Testis (tissue), 2 donors: ENCODE measurements at regions not wholly inside any gene's neighbourhood (a gene's known extent, or its start where the extent isn't known, plus 50 kb on each side); places are given as distances from the start of the nearest gene placed in this dataset.

Experiments used
- DNase-seq: peaks from one replicate; pipeline ENCODE4 v3.0.0-alpha.2; 2019
- H3K27ac ChIP-seq, 2 donors: fragments of 200-600 bp; sonication (generic); one replicate each; pipeline ENCODE4 v1.5.1; 2019
- H3K27me3 ChIP-seq: fragments of 200-600 bp; sonication (generic); one replicate; pipeline ENCODE4 v1.5.1; 2019
- H3K36me3 ChIP-seq: fragments of 200-600 bp; sonication (generic); one replicate; pipeline ENCODE4 v1.5.1; 2017; ENCODE audit warnings: low read depth; ENCODE audit errors: missing control alignments
- H3K4me1 ChIP-seq: fragments of 200-600 bp; sonication (generic); one replicate; pipeline ENCODE4 v1.5.1; 2019
- H3K4me3 ChIP-seq, 2 donors: fragments of 200-600 bp; sonication (generic); one replicate each; pipeline ENCODE4 v1.5.1; 2017 to 2019
- H3K9me3 ChIP-seq: fragments of 200-600 bp; sonication (generic); one replicate; pipeline ENCODE4 v1.5.1; 2017
- POLR2A ChIP-seq: fragments of 450-650 bp; IDR thresholded peaks from one replicate; pipeline ENCODE4 v1.6.1; 2017; ENCODE audit warnings: antibody characterized with exemption, mild to moderate bottlenecking, moderate library complexity
- WGBS, 2 donors: methylation state at CpG; one replicate each; pipeline ENCODE4 v1.1.5; 2018; 5-methylcytosine and 5-hydroxymethylcytosine counted together
- intact Hi-C: fragments of 100-400 bp; cut with DNase I; formaldehyde crosslinking; loops from one replicate; pipeline ENCODE4 v1.15.1; 2023; ENCODE audit warnings: low total_unique reads
- TF ChIP-seq, protein P1 (sequence below), 3 experiments: fragments of 450-650 bp in 2 of 3; fragments of 200-600 bp in 1 of 3; sonication (generic) in 1 of 3; IDR thresholded peaks; one replicate each; pipeline ENCODE4 v1.5.1; 2016 to 2019; ENCODE audit warnings: antibody characterized with exemption in 3 of 3, mild to moderate bottlenecking in 2 of 3, moderate library complexity in 1 of 3

DNA sequence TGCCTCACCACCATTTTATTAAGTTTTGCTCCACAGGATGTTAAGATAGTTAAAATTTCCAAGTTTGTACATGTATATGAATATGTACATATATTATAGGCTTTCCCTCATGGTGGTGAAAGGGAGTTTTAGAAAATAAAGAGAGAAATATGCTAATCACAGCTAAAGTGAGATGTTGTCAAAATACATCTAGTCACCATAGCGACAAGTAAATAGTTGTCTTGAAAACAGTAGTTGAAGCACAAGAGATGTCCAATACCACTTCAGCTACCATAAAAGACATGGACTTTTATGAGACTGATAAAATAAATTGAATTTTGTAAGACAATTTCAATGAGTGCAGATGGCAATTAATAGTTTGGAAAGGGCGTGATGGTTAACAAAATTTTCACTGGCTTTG, 1600.0 kb downstream of the BRINP3 start:
- TF ChIP-seq, protein P1, sequence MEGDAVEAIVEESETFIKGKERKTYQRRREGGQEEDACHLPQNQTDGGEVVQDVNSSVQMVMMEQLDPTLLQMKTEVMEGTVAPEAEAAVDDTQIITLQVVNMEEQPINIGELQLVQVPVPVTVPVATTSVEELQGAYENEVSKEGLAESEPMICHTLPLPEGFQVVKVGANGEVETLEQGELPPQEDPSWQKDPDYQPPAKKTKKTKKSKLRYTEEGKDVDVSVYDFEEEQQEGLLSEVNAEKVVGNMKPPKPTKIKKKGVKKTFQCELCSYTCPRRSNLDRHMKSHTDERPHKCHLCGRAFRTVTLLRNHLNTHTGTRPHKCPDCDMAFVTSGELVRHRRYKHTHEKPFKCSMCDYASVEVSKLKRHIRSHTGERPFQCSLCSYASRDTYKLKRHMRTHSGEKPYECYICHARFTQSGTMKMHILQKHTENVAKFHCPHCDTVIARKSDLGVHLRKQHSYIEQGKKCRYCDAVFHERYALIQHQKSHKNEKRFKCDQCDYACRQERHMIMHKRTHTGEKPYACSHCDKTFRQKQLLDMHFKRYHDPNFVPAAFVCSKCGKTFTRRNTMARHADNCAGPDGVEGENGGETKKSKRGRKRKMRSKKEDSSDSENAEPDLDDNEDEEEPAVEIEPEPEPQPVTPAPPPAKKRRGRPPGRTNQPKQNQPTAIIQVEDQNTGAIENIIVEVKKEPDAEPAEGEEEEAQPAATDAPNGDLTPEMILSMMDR (IDR thresholded peaks at IDR 0.05): no peak
- TF ChIP-seq POLR2A: no peak
- Histone ChIP-seq H3K27me3 (no peaks in the 10 kb centered on the region), H3K36me3 (no peaks in the 10 kb centered on the region), H3K27ac (no peak overlapping the region), H3K9me3 (no peaks in the 10 kb centered on the region), H3K4me3 (no peak overlapping the region), H3K4me1 (no peaks in the 10 kb centered on the region)
- DNase-seq: no peak
- intact Hi-C loops: no loop called here
- 86 to 94% methylated on average over 2 of the region's 2 CpGs for WGBS, 2 donors

DNA sequence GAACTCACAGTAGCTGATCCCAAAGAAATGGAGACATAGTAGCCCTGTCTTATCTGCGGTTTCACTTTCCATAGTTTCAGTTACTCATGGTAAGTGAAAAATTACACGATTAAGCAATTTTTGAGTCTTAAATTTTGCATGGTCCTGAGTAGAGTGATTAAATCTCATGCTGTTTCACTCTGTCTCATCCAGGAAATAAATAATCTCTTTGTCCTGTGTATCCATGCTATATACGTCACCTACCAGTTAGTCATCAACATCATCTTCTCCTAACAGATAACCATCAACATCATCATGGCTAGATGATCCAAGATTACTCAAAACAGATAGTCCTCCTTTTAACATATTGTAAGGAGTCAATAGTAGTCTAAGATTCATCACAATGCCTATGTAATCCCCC, 1589.3 kb downstream of the BRINP3 start:
- TF ChIP-seq, protein P1 (IDR thresholded peaks at IDR 0.05): no peak
- no peak for TF ChIP-seq POLR2A
- no peaks in the 10 kb centered on the region for H3K4me1 ChIP-seq
- no peak for DNase-seq
- 38 to 49% methylated on average over 3 of the region's 3 CpGs for WGBS, 2 donors
- intact Hi-C loops: no loop called here
- no peaks in the 10 kb centered on the region for H3K9me3 ChIP-seq
- no peak overlapping the region for H3K27ac ChIP-seq
- H3K36me3 ChIP-seq: no peaks in the 10 kb centered on the region
- H3K4me3 ChIP-seq: no peak overlapping the region
- no peaks in the 10 kb centered on the region for H3K27me3 ChIP-seq

DNA sequence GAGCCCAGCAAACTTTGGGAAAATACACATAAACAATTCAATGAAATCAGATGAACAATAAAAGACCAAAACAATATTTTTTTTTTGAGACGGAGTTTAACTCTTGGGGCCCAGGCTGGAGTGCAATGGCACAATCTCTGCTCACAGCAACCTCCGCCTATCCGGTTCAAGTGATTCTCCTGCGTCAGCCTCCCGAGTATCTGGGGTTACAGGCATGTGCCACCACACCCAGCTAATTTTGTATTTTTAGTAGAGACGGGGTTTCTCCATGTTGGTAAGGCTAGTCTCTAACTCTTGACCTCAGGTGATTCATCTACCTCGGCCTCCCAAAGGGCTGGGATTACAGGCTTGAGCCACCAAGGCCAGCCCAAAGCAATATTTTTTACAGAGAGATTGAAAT, 1588.5 kb downstream of the BRINP3 start:
- no peak for DNase-seq
- H3K36me3 ChIP-seq: no peaks in the 10 kb centered on the region
- intact Hi-C loops: no loop called here
- H3K9me3 ChIP-seq: no peaks in the 10 kb centered on the region
- no peak overlapping the region for H3K27ac ChIP-seq
- no peaks in the 10 kb centered on the region for H3K27me3 ChIP-seq
- H3K4me1 ChIP-seq: no peaks in the 10 kb centered on the region
- TF ChIP-seq, protein P1 (IDR thresholded peaks at IDR 0.05): no peak
- TF ChIP-seq POLR2A: no peak
- no peak overlapping the region for H3K4me3 ChIP-seq
- 87 to 89% methylated on average over 7 of the region's 7 CpGs for WGBS, 2 donors

DNA sequence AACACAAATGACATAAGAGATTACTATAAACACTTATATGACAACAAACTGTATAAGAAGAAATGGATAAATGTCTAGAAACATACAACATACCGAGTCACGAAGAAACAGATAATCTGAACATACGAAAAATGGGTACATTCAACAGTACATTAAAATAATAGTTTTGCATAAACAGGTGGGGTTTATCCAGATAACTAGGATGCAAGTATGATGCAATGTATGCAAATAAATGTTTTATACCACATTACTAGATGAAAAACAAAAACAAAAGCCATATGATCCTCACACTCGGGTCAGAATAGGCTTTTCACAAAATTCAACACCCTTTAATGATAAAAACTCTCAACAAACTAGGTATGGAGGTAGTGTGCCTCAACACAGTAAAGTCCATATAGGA, 1585.7 kb downstream of the BRINP3 start:
- DNase-seq: no peak
- intact Hi-C loops: no loop called here
- H3K4me1 ChIP-seq: no peaks in the 10 kb centered on the region
- no peak overlapping the region for H3K27ac ChIP-seq
- H3K9me3 ChIP-seq: no peaks in the 10 kb centered on the region
- TF ChIP-seq, protein P1 (IDR thresholded peaks at IDR 0.05): no peak
- TF ChIP-seq POLR2A: no peak
- no peaks in the 10 kb centered on the region for H3K36me3 ChIP-seq
- WGBS, 2 donors: 90 to 94% methylated on average over 4 of the region's 4 CpGs
- no peaks in the 10 kb centered on the region for H3K27me3 ChIP-seq
- no peak overlapping the region for H3K4me3 ChIP-seq

DNA sequence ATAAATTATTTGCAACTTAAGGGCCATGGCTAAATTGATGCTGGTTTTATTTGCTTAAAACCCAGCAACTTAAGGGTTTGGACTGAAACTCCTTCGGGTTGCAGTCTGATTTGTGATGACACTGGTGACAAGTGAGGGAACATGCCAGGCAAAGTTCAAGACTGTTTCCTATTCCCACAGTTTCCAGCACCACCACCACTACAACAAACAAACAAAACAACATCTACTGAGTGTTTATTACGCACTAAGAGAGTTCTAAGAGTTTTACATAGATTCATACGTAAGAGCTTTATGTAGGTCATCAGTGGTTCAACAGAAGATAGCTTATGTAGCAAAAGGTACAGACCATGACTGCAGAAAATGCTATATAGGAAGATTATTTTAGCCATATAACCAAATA, 1582.1 kb downstream of the BRINP3 start:
- TF ChIP-seq, protein P1 (IDR thresholded peaks at IDR 0.05): no peak
- no peak for TF ChIP-seq POLR2A
- Histone ChIP-seq H3K4me3 (no peak overlapping the region), H3K9me3 (no peaks in the 10 kb centered on the region), H3K4me1 (no peaks in the 10 kb centered on the region), H3K36me3 (no peaks in the 10 kb centered on the region), H3K27me3 (no peaks in the 10 kb centered on the region), H3K27ac (no peak overlapping the region)
- 66 to 69% methylated on average over 3 of the region's 3 CpGs for whole genome bisulfite sequencing, 2 donors
- DNase-seq: no peak
- intact Hi-C loops: no loop called here
